KOPT-K1 (cell line): ENCODE measurements at regions not wholly inside any gene's neighbourhood (a gene's known extent, or its start where the extent isn't known, plus 50 kb on each side); places are given as distances from the start of the nearest gene placed in this dataset.

Experiments
- H3K27ac ChIP-seq: fragments of 200-600 bp; sonication (generic); 2 replicates; pipeline ENCODE4 v1.5.1; 2016; ENCODE audit warnings: antibody characterized with exemption, mild to moderate bottlenecking, low read depth, low read length; ENCODE audit not compliant: poor library complexity, severe bottlenecking
- H3K36me3 ChIP-seq: fragments of 200-600 bp; sonication (generic); 2 replicates; pipeline ENCODE4 v1.5.1; 2017; ENCODE audit warnings: antibody characterized with exemption, mild to moderate bottlenecking, low read length, moderate library complexity; ENCODE audit not compliant: insufficient read depth
- H3K9me3 ChIP-seq: fragments of 200-600 bp; sonication (generic); 2 replicates; pipeline ENCODE4 v1.5.1; 2017; ENCODE audit warnings: antibody characterized with exemption, low read length, mild to moderate bottlenecking; ENCODE audit not compliant: insufficient read depth, poor library complexity, severe bottlenecking

- Histone ChIP-seq H3K9me3 (no peaks in the 10 kb centered on the region), H3K27ac (no peak overlapping the region), H3K36me3 (no peaks in the 10 kb centered on the region)
Observed at GRCh38 chr1:218494449-218494852, 149.3 kb downstream of the TGFB2 start.

- no peaks in the 10 kb centered on the region for H3K36me3 ChIP-seq
- no peak overlapping the region for H3K27ac ChIP-seq
- no peaks in the 10 kb centered on the region for H3K9me3 ChIP-seq
Observed at GRCh38 chr1:218495931-218496330, 150.8 kb downstream of the TGFB2 start.

DNA sequence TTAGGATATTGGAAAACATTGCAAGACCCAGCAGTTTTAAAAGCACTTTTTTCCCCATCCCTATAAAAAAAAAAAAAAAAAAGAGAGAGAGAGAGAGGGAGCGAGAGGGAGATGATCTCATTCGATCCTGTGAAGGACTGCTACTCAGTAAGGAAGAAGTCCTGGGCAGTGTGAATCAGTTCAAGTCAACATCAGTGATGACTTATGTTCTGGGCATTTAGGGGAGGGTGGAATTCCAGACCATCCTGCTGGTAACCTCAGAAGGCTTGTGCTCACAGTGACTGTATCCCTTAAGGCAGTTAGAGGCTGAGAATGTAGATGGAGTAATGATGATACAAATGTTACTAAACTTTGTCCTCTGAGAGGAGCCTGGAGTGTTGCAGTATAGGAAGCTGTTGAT, 151.4 kb downstream of the TGFB2 start:
- no peak overlapping the region for H3K27ac ChIP-seq
- H3K36me3 ChIP-seq: no peaks in the 10 kb centered on the region
- no peaks in the 10 kb centered on the region for H3K9me3 ChIP-seq

- H3K27ac ChIP-seq: no peak overlapping the region
- no peaks in the 10 kb centered on the region for H3K36me3 ChIP-seq
- H3K9me3 ChIP-seq: no peaks in the 10 kb centered on the region
Observed at GRCh38 chr1:218498056-218498938, 153.2 kb downstream of the TGFB2 start.

DNA sequence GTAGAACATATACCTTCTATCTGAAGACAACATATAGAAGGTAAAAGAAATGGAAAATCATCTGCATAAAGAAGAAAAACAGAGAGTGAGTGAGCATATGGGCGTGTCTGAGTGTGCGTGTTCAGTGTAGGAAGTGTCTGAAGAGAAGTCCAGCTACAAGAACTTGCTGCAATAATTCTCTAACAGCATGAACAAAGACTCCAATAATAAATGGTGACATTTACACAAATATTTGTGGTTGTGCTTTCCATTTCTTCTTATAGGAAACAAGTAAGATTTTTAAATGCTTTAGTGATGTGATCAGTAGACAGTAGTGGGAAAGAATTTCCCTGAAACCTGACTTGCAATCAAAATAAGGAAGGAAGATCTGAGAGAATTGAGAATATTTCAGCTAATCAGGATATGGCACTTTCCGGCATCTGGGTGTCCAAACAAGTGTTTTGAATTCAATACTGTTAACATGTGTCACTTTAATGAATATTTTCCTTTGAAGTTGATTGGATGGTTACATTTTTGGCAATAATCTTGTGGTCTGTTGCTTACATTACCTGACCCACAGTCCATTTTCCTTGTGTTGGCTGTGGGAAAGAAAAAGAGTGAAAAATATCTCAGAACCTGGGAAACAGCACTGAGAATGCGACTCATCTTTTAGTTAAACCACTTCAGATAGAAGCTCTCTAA, 154.0 kb downstream of the TGFB2 start:
- Histone ChIP-seq H3K36me3 (no peaks in the 10 kb centered on the region), H3K27ac (no peak overlapping the region), H3K9me3 (no peaks in the 10 kb centered on the region)

GRCh38 chr1:218499911-218500310, 154.8 kb downstream of the TGFB2 start:
- H3K9me3 ChIP-seq: no peaks in the 10 kb centered on the region
- no peak overlapping the region for H3K27ac ChIP-seq
- H3K36me3 ChIP-seq: no peaks in the 10 kb centered on the region

DNA sequence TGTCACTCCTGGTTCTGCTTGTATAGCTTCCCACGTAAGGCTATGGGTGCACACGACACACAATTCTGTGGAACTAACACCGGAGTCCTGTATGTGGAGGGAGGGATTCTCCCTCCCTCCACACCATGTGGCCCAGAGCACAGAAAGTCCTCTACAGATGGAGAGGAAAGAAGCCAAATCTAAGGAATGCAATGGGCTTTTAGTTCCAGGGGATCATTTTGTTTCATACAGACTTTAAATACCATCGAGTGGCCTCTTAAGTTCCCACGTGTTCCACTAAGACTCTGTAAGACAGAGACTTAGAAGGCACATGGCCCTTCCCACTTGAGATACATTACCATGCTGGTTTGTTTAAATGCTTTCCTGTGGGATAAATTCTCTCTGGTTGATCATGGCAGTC, 156.0 kb downstream of the TGFB2 start:
- H3K27ac ChIP-seq: no peak overlapping the region

GRCh38 chr1:218502383-218502782, 157.2 kb downstream of the TGFB2 start:
- Histone ChIP-seq H3K27ac (no peak overlapping the region), H3K36me3 (no peaks in the 10 kb centered on the region)

More for the DNA sequence above, 156.0 kb downstream of the TGFB2 start:
- no peaks in the 10 kb centered on the region for H3K36me3 ChIP-seq
- no peaks in the 10 kb centered on the region for H3K9me3 ChIP-seq

DNA sequence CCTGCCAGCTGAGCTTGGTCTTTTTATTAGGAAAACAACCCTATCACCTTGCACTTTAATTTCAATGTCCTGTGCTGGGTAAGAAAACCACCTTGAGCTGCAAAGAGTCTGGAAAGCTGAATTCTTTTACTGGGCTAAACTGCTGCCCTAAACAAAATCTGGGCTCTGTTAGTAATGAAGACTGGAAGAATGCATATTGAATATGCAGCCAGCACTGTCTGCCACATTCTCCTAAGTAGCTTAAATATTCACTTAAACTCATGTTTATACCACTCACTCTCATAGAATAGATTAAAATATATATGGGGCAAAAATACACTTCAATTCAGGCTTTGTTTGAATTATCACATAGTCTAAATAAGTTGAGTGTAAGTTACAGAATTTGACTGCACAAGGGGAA, 158.0 kb downstream of the TGFB2 start:
- Histone ChIP-seq H3K27ac (no peak overlapping the region), H3K9me3 (peaks cover 19% of the 10 kb centered on the region), H3K36me3 (no peaks in the 10 kb centered on the region)

More at GRCh38 chr1:218502383-218502782, 157.2 kb downstream of the TGFB2 start:
- H3K9me3 ChIP-seq: peaks cover 12% of the 10 kb centered on the region

DNA sequence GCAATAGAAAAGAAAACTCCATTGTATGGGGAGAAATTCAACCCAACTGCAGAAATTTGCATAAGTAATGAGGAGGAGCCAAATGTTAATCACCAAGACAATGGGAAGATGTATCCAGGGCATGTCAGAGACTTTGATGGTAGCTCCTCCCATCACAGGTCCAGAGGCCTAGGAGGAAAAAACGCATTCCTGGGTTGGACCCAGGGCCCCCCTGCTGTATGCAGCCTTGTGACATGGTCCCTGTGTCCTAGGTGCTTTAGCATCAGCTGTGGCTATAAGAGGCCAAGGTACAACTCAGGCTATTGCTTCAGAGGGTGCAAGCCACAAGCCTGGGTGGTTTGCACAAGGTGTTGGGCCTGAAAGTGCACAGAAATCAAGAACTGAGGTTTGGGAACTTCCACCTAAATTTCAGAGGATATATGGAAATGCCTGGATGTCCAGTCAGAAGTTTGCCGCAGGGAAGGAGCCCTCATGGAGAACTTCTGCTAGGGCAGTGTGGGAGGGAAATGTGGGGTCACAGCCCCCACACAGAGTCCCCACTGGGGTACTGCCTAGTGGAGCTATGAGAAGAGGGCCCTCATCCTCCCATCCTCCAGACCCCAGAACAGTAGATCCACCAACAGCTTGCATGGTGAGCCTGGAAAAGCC, 162.3 kb downstream of the TGFB2 start:
- H3K36me3 ChIP-seq: no peaks in the 10 kb centered on the region
- H3K27ac ChIP-seq: no peak overlapping the region
- peaks cover 30% of the 10 kb centered on the region for H3K9me3 ChIP-seq

DNA sequence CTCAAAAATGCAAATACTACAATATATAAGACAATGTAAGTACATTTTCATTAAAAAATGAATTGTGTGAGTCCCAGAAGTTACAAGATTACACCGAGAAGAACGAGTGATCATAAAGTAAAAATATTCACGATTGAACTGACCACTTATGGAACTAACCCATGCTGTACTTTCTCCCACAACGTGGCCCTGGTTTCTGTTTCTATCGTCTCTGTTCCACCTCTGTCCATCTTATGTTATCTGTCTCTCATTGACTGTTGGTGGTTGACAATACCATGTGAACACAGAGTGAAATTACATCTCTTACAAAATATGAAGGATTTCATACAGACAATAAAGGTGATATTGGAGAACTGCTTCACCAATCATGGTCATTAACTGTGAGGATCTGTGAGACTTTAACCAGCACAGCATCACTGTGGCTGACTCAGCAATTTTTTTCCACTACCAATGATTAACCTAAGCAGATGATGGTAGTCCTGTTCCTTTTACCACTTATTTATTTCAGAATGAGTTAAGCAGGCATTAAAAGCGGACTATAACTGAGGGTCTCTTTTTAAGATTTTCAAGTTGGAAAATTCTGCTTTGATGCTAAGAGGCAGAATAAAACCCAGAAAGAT, 165.1 kb downstream of the TGFB2 start:
- Histone ChIP-seq H3K27ac (no peak overlapping the region), H3K36me3 (no peaks in the 10 kb centered on the region), H3K9me3 (peaks cover 30% of the 10 kb centered on the region)

GRCh38 chr1:218513328-218513727, 168.2 kb downstream of the TGFB2 start:
- no peak overlapping the region for H3K27ac ChIP-seq
- no peaks in the 10 kb centered on the region for H3K36me3 ChIP-seq
- H3K9me3 ChIP-seq: peaks cover 10% of the 10 kb centered on the region

DNA sequence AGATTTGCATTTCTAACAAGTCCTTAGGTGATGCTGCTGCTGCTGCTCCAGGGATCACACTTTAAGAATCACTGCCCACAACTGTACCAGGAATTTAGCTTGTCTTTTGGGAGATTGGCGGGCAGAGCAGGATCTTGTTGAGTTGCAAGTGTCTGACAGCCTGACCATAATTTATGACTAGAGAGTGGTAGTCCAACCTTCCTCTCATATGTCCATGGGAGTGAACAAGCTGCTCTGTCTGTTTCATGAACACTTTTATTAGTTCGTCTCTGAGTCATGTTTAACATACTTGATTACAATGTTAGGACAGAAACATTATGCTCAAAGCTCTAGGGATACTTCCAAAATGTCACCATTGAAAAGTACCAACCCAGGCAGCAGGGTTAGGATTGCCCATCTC, 169.6 kb downstream of the TGFB2 start:
- no peak overlapping the region for H3K27ac ChIP-seq
- no peaks in the 10 kb centered on the region for H3K9me3 ChIP-seq
- no peaks in the 10 kb centered on the region for H3K36me3 ChIP-seq

- no peak overlapping the region for H3K27ac ChIP-seq
- no peaks in the 10 kb centered on the region for H3K9me3 ChIP-seq
- no peaks in the 10 kb centered on the region for H3K36me3 ChIP-seq
Observed at GRCh38 chr1:218516526-218516925, 171.4 kb downstream of the TGFB2 start.

- Histone ChIP-seq H3K36me3 (no peaks in the 10 kb centered on the region), H3K9me3 (no peaks in the 10 kb centered on the region), H3K27ac (no peak overlapping the region)
Observed at GRCh38 chr1:218517459-218517858, 172.3 kb downstream of the TGFB2 start.
